ENCODE measurements at regions not wholly inside any gene's neighbourhood (a gene's known extent, or its start where the extent isn't known, plus 50 kb on each side); places are given as distances from the start of the nearest gene placed in this dataset.

DNA sequence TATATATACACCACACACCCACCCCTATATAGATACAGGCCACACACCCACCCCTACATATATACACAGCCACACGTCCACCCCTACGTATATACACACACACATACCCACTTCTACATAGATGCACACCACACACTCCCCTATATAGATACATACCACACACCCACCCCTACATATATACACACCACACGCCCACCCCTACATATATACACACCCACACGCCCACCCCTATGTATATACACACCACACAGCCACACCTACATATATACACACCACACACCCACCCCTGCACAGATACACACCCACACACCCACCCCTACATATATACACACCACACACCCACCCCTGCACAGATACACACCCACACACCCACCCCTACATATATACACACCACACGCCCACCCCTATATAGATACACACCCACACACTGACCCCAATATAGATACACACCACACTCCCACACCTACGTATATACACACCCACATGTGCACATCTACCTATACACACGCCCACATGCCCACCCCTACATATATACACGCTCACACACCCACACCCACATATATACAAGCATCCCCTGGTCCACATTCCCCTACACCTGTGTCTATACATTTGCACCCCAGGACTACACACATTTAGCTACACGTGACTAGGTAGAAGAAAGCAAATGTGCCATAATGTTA is 52.1 kb upstream of the UBE3C start:
- TF ChIP-seq, protein P1, sequence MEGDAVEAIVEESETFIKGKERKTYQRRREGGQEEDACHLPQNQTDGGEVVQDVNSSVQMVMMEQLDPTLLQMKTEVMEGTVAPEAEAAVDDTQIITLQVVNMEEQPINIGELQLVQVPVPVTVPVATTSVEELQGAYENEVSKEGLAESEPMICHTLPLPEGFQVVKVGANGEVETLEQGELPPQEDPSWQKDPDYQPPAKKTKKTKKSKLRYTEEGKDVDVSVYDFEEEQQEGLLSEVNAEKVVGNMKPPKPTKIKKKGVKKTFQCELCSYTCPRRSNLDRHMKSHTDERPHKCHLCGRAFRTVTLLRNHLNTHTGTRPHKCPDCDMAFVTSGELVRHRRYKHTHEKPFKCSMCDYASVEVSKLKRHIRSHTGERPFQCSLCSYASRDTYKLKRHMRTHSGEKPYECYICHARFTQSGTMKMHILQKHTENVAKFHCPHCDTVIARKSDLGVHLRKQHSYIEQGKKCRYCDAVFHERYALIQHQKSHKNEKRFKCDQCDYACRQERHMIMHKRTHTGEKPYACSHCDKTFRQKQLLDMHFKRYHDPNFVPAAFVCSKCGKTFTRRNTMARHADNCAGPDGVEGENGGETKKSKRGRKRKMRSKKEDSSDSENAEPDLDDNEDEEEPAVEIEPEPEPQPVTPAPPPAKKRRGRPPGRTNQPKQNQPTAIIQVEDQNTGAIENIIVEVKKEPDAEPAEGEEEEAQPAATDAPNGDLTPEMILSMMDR (IDR thresholded peaks at IDR 0.05; ENCODE audit: control extremely low read depth, extremely low read depth), result no peak
- Histone ChIP-seq H3K9me3 (ENCODE audit: control insufficient read depth in 4 of 4, insufficient read depth in 3 of 4, low read length in 3 of 4) (peaks cover 0 to 28% (median 4%) of the 10 kb centered on the region in 4 donors), H3K27ac (ENCODE audit: low read depth in 1 of 2, low read length in 1 of 2) (no peak overlapping the region), H3K4me1 (ENCODE audit: control insufficient read depth in 5 of 5, insufficient read depth in 5 of 5, low read length in 5 of 5) (no peaks in the 10 kb centered on the region), H3K9ac (ENCODE audit: insufficient read depth in 1 of 2, low read length in 2 of 2) (no peak overlapping the region), H3K4me3 (no peak overlapping the region), H3K36me3 (ENCODE audit: control insufficient read depth in 4 of 4, insufficient read depth in 4 of 4, low read length in 4 of 4) (no peaks in the 10 kb centered on the region), H3K27me3 (ENCODE audit: control insufficient read depth in 3 of 3, insufficient read depth in 3 of 3, low read length in 2 of 3) (no peaks in the 10 kb centered on the region)
- WGBS, 2 donors, result 88 to 90% methylated on average over 9 of the region's 9 CpGs
- DNase-seq (no peak), ATAC-seq (ENCODE audit: insufficient read depth, low FRiP score) (no peak)

DNA sequence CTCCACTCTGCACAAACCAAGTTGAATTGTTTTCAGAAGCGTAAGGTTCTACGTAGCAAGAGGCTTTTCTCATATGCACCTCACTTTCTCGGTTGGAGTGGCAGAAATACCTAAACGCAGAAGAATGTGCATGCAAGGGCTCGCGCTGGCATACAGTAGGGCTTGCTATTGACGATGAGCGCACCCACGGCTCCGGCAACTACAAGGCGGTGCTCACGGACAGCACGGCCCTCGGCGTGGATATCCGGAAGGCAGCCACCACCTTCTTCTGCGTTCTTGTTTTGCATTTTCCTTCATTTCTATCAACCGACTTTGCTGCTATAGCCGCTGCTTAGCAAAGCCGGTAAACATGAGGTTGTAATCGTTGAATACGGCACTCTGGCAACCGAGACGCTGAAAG is 51.1 kb upstream of the UBE3C start:
- Histone ChIP-seq H3K9me3 (ENCODE audit: control insufficient read depth in 4 of 4, insufficient read depth in 3 of 4, low read length in 3 of 4) (peaks cover 0 to 22% (median 4%) of the 10 kb centered on the region in 4 donors), H3K27ac (ENCODE audit: low read depth in 1 of 2, low read length in 1 of 2) (no peak overlapping the region), H3K4me3 (no peak overlapping the region), H3K27me3 (ENCODE audit: control insufficient read depth in 3 of 3, insufficient read depth in 3 of 3, low read length in 2 of 3) (no peaks in the 10 kb centered on the region), H3K4me1 (ENCODE audit: control insufficient read depth in 5 of 5, insufficient read depth in 5 of 5, low read length in 5 of 5) (no peaks in the 10 kb centered on the region), H3K36me3 (ENCODE audit: control insufficient read depth in 4 of 4, insufficient read depth in 4 of 4, low read length in 4 of 4) (no peaks in the 10 kb centered on the region), H3K9ac (ENCODE audit: insufficient read depth in 1 of 2, low read length in 2 of 2) (no peak overlapping the region)
- WGBS, 2 donors, result 89 to 94% methylated on average over 24 of the region's 24 CpGs
- no peak for ATAC-seq (ENCODE audit: insufficient read depth, low FRiP score)
- TF ChIP-seq, protein P1 (IDR thresholded peaks at IDR 0.05; ENCODE audit: control extremely low read depth, extremely low read depth), result no peak
- no peak for DNase-seq

DNA sequence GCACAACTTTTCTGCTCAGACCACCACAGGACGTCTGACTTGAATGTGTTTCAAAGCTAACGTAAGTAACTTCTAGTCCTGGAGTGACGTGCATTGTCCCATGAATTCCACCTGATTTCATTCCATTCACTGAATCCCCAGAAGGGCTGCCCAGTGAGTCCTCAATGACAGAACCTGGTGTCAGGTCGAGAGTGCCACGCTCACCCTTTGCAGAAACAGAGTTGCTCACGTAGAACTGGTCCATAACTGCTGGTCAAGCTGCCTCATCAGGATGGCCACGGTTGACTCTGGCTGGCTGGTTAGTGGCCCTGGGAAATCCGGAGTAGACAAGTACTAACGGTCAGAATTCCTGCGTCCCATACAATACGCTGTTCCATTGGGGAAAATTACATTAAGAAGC is 50.6 kb upstream of the UBE3C start:
- H3K9me3 ChIP-seq (ENCODE audit: control insufficient read depth in 4 of 4, insufficient read depth in 3 of 4, low read length in 3 of 4), result peaks cover 0 to 21% (median 4%) of the 10 kb centered on the region in 4 donors
- DNase-seq (no peak), ATAC-seq (ENCODE audit: insufficient read depth, low FRiP score) (no peak)
- H3K4me1 ChIP-seq (ENCODE audit: control insufficient read depth in 5 of 5, insufficient read depth in 5 of 5, low read length in 5 of 5), result no peaks in the 10 kb centered on the region
- no peak overlapping the region for H3K27ac ChIP-seq (ENCODE audit: low read depth in 1 of 2, low read length in 1 of 2)
- no peaks in the 10 kb centered on the region for H3K36me3 ChIP-seq (ENCODE audit: control insufficient read depth in 4 of 4, insufficient read depth in 4 of 4, low read length in 4 of 4)
- H3K9ac ChIP-seq (ENCODE audit: insufficient read depth in 1 of 2, low read length in 2 of 2), result no peak overlapping the region
- 86 to 87% methylated on average over 11 of the region's 11 CpGs for WGBS, 2 donors
- no peaks in the 10 kb centered on the region for H3K27me3 ChIP-seq (ENCODE audit: control insufficient read depth in 3 of 3, insufficient read depth in 3 of 3, low read length in 2 of 3)
- TF ChIP-seq, protein P1 (IDR thresholded peaks at IDR 0.05; ENCODE audit: control extremely low read depth, extremely low read depth), result no peak
- no peak overlapping the region for H3K4me3 ChIP-seq

Data from lung (tissue), 11 donors.